CD14-positive monocyte (primary cell): ENCODE measurements at regions not wholly inside any gene's neighbourhood (a gene's known extent, or its start where the extent isn't known, plus 50 kb on each side); places are given as distances from the start of the nearest gene placed in this dataset.
A peak's percentile ranks its signal among the peaks of the same experiment; 100 is the strongest.

Source experiments
- DNase-seq, 3 donors: peaks; one replicate each; pipeline ENCODE4 v3.0.0-alpha.2; 2011 to 2022
- H2AFZ ChIP-seq: 2 replicates; pipeline ENCODE4 v1.6.0; 2012; ENCODE audit warnings: mild to moderate bottlenecking, low read depth, low read length, inconsistent platforms; ENCODE audit not compliant: insufficient read depth, poor library complexity, severe bottlenecking
- H3K27ac ChIP-seq, 2 donors: 1 replicate in 1 of 2; 2 replicates in 1 of 2; pipeline ENCODE4 v1.5.1; 2012 to 2013; ENCODE audit warnings: low read length in 2 of 2, control low read depth in 1 of 2, inconsistent platforms in 1 of 2, low read depth in 1 of 2, mild to moderate bottlenecking in 1 of 2
- H3K27me3 ChIP-seq, 2 donors: one replicate each; pipeline versions ENCODE4 v1.6.0 to v1.6.1; 2011 to 2013; ENCODE audit warnings: low read length in 2 of 2; ENCODE audit not compliant: control insufficient read depth in 2 of 2, insufficient read depth in 2 of 2
- H3K36me3 ChIP-seq, 2 donors: replicated peaks in 1 of 2; 1 replicate in 1 of 2; 2 replicates in 1 of 2; pipeline versions ENCODE4 v1.5.1 to v1.6.1; 2012 to 2013; ENCODE audit warnings: low read length in 2 of 2, control low read depth in 1 of 2, inconsistent platforms in 1 of 2, mild to moderate bottlenecking in 1 of 2; ENCODE audit not compliant: insufficient read depth in 2 of 2, control insufficient read depth in 1 of 2
- H3K4me1 ChIP-seq, 2 donors: 1 replicate in 1 of 2; 2 replicates in 1 of 2; pipeline versions ENCODE4 v1.5.1 to v1.6.1; 2012 to 2013; ENCODE audit warnings: low read length in 2 of 2, control low read depth in 1 of 2, inconsistent platforms in 1 of 2, mild to moderate bottlenecking in 1 of 2, moderate library complexity in 1 of 2; ENCODE audit not compliant: insufficient read depth in 2 of 2, control insufficient read depth in 1 of 2
- H3K4me2 ChIP-seq: replicated peaks from 2 replicates; pipeline ENCODE3; 2012; ENCODE audit warnings: low read length, moderate library complexity, mild to moderate bottlenecking; ENCODE audit not compliant: poor library complexity, severe bottlenecking; ENCODE audit errors: extremely low read depth
- H3K4me3 ChIP-seq, 3 experiments: fragments of 200-600 bp in 1 of 3; sonication (generic) in 1 of 3; replicated peaks in 1 of 3; 1 replicate in 2 of 3; 2 replicates in 1 of 3; pipeline ENCODE4 v1.5.1; 2011 to 2013; ENCODE audit warnings: low read length in 3 of 3, mild to moderate bottlenecking in 3 of 3, control low read depth in 2 of 3, low read depth in 2 of 3, inconsistent platforms in 1 of 3, moderate library complexity in 1 of 3
- H3K79me2 ChIP-seq: 2 replicates; pipeline ENCODE4 v1.6.0; 2012; ENCODE audit warnings: mild to moderate bottlenecking, control low read depth, inconsistent platforms, low read length, moderate library complexity; ENCODE audit not compliant: insufficient read depth
- H3K9ac ChIP-seq: 2 replicates; pipeline ENCODE4 v1.6.0; 2017; ENCODE audit warnings: low read length, mild to moderate bottlenecking; ENCODE audit not compliant: insufficient read depth, poor library complexity, severe bottlenecking
- H3K9me3 ChIP-seq, 2 donors: replicated peaks in 1 of 2; 1 replicate in 1 of 2; 2 replicates in 1 of 2; pipeline versions ENCODE4 v1.5.1 to v1.6.1; 2012 to 2013; ENCODE audit warnings: low read length in 2 of 2, control low read depth in 1 of 2; ENCODE audit not compliant: control insufficient read depth in 1 of 2, insufficient read depth in 1 of 2
- H4K20me1 ChIP-seq: 2 replicates; pipeline ENCODE4 v1.6.0; 2012; ENCODE audit warnings: mild to moderate bottlenecking, low read length, control low read depth, moderate library complexity; ENCODE audit not compliant: insufficient read depth
- H3K27ac Mint-ChIP-seq, 7 donors: one replicate each; pipeline ENCODE4 v1.8.0; 2020; ENCODE audit warnings: mild to moderate bottlenecking in 7 of 7, mixed read lengths in 7 of 7, moderate library complexity in 6 of 7, inconsistent platforms in 2 of 7
- H3K27me3 Mint-ChIP-seq, 3 donors: one replicate each; pipeline ENCODE4 v1.8.0; 2021 to 2022; ENCODE audit warnings: low read depth in 3 of 3, mild to moderate bottlenecking in 3 of 3, mixed read lengths in 3 of 3, moderate library complexity in 3 of 3, inconsistent platforms in 1 of 3
- H3K36me3 Mint-ChIP-seq, 2 donors: one replicate each; pipeline ENCODE4 v1.8.0; 2020; ENCODE audit warnings: mixed read lengths in 2 of 2, inconsistent platforms in 1 of 2, mild to moderate bottlenecking in 1 of 2
- H3K4me1 Mint-ChIP-seq: one replicate; pipeline ENCODE4 v1.8.0; 2020; ENCODE audit warnings: mild to moderate bottlenecking, mixed read lengths
- H3K4me3 Mint-ChIP-seq, 2 donors: one replicate each; pipeline ENCODE4 v1.8.0; 2020; ENCODE audit warnings: mild to moderate bottlenecking in 2 of 2, mixed read lengths in 2 of 2, moderate library complexity in 1 of 2
- H3K9me3 Mint-ChIP-seq, 7 donors: one replicate each; pipeline ENCODE4 v1.8.0; 2020 to 2022; ENCODE audit warnings: mixed read lengths in 7 of 7, mild to moderate bottlenecking in 6 of 7, moderate library complexity in 6 of 7, inconsistent platforms in 2 of 7
- CTCF ChIP-seq: fragments of 200-600 bp; IDR thresholded peaks from one replicate; pipeline ENCODE4 v1.8.0; 2022; ENCODE audit warnings: antibody characterized with exemption, mild to moderate bottlenecking
- WGBS: methylation state at CpG from one replicate; pipeline ENCODE4 v1.1.5; 2013; ENCODE audit warnings: missing lambda C conversion rate; ENCODE audit not compliant: insufficient coverage; 5-methylcytosine and 5-hydroxymethylcytosine counted together
- intact Hi-C, 2 donors: fragments of 100-400 bp; cut with micrococcal nuclease; formaldehyde crosslinking; loops; one replicate each; pipeline versions ENCODE4 v1.15.0 to v1.15.1; 2023

- Histone ChIP-seq H3K4me2 (no peak overlapping the region), H3K4me1 (no peaks in the 10 kb centered on the region), H3K36me3 (no peaks in the 10 kb centered on the region), H3K9ac (no peak overlapping the region), H4K20me1 (no peaks in the 10 kb centered on the region), H2AFZ (no peak overlapping the region), H3K27ac (no peak overlapping the region), H3K9me3 (no peaks in the 10 kb centered on the region), H3K79me2 (no peaks in the 10 kb centered on the region), H3K4me3 (no peak overlapping the region), H3K27me3 (no peaks in the 10 kb centered on the region)
- H3K4me1 Mint-ChIP-seq = no peaks in the 10 kb centered on the region
- H3K4me3 Mint-ChIP-seq = no peak overlapping the region
- H3K27me3 Mint-ChIP-seq = peaks cover 0 to 3% (median 2%) of the 10 kb centered on the region in 3 donors
- intact Hi-C loops = no loop called here
- H3K9me3 Mint-ChIP-seq = no peaks in the 10 kb centered on the region
- DNase-seq = no peak
- no peaks in the 10 kb centered on the region for H3K36me3 Mint-ChIP-seq
- no peak overlapping the region for H3K27ac Mint-ChIP-seq
- WGBS = 100% methylated on average over 1 of the region's 2 CpGs
- TF ChIP-seq CTCF = no peak
Observed at GRCh38 chr10:71038921-71039320, 150.6 kb upstream of the PCBD1 start.

- Mint-ChIP-seq H3K4me3 (no peak overlapping the region), H3K9me3 (no peaks in the 10 kb centered on the region), H3K27ac (peak overlapping the region in 1 of 7 donors; percentile 31), H3K4me1 (no peaks in the 10 kb centered on the region), H3K36me3 (no peaks in the 10 kb centered on the region), H3K27me3 (peaks cover 0 to 3% (median 2%) of the 10 kb centered on the region in 3 donors)
- no peak overlapping the region for H3K4me3 ChIP-seq
- no peak overlapping the region for H2AFZ ChIP-seq
- H4K20me1 ChIP-seq = no peaks in the 10 kb centered on the region
- no peaks in the 10 kb centered on the region for H3K27me3 ChIP-seq
- intact Hi-C loops = no loop called here
- no peaks in the 10 kb centered on the region for H3K9me3 ChIP-seq
- H3K4me1 ChIP-seq = no peaks in the 10 kb centered on the region
- H3K9ac ChIP-seq = no peak overlapping the region
- TF ChIP-seq CTCF = no peak
- H3K79me2 ChIP-seq = no peaks in the 10 kb centered on the region
- H3K36me3 ChIP-seq = no peaks in the 10 kb centered on the region
- 92% methylated on average over 6 of the region's 9 CpGs for WGBS
- no peak overlapping the region for H3K4me2 ChIP-seq
- no peak overlapping the region for H3K27ac ChIP-seq
- DNase-seq = no peak
Observed at GRCh38 chr10:71039551-71039950, 151.2 kb upstream of the PCBD1 start.
